ENCODE measurements at regions not wholly inside any gene's neighbourhood (a gene's known extent, or its start where the extent isn't known, plus 50 kb on each side); places are given as distances from the start of the nearest gene placed in this dataset.

DNA sequence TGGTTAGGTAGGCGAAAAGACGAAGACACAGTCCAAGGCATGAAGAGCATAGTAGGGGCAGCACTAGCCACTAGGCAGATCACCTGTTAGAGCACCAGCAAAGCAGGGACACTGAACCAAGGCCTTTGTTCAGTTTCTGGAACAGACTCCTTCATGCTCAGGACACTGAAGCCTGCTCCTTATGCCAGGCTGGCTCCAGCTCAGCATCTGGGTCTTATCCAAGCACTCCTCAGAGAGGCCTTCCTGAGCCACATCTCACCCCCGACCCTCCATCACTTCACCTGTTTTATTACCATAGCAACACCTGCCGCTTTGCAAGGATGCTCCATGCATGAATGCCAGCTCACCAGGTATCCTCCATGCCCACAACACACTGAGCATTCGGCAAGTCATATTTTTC is 206.3 kb upstream of the CHRNA7 start:
- TF ChIP-seq EZH2 (IDR thresholded peaks at IDR 0.05; ENCODE audit: low read length, missing control alignments) (no peak), CTCF (conservative IDR thresholded peaks at IDR 0.05 in 1 of 2, IDR thresholded peaks at IDR 0.05 in 1 of 2; ENCODE audit: low read depth in 1 of 2, low read length in 2 of 2) (no peak)
